K562 (cell line): ENCODE measurements at regions not wholly inside any gene's neighbourhood (a gene's known extent, or its start where the extent isn't known, plus 50 kb on each side); places are given as distances from the start of the nearest gene placed in this dataset.

ENCODE experiments used
- ATAC-seq: fragments of 200-7000 bp; cut with Tn5 transposase; 3 replicates; pipeline ENCODE4 v1.9.1; 2020; ENCODE audit warnings: moderate library complexity
- BruUV-seq: library from RNA; stranded (reverse); fragments of 400-500 nt; replicated peaks from 2 replicates; lab custom pipeline; 2021; lab: Mats Ljungman, UMichigan
- CTCF ChIA-PET: fragments of 300-600 bp; formaldehyde crosslinking; extraction: SDS; loops from one replicate; lab custom pipeline; 2021; ENCODE audit warnings: low intra/inter-chr PET ratio; lab: Yijun Ruan, JAX
- POLR2A ChIA-PET: fragments of 300-600, 350-650 bp; sonication (Branson Sonifier 250); formaldehyde crosslinking; extraction: SDS; loops from one replicate; lab custom pipeline; 2021; ENCODE audit warnings: antibody characterized with exemption, inconsistent platforms; lab: Yijun Ruan, JAX
- DNase-seq, 4 experiments: peaks; one replicate each; pipeline versions ENCODE4 v3.0.0 to v3.0.0-alpha.2; 2011 to 2018; ENCODE audit warnings: low spot score in 3 of 4, mixed read lengths in 3 of 4; ENCODE audit errors: extremely low read depth in 1 of 4
- FAIRE-seq: peaks from 2 replicates; lab custom pipeline; 2011; peaks lifted over from hg19 to GRCh38; lab: Jason Lieb, UNC
- H2AFZ ChIP-seq: 2 replicates; pipeline ENCODE4 v1.6.0; 2011; ENCODE audit warnings: low read depth, low read length, control low read depth, inconsistent platforms
- H3K27ac ChIP-seq: fragments of 200-600 bp; 3 replicates; pipeline ENCODE4 v1.8.0; 2011; ENCODE audit warnings: low read depth, mild to moderate bottlenecking, control low read depth, inconsistent platforms, low read length, moderate library complexity, mixed read lengths; ENCODE audit errors: extremely low read depth
- H3K27me3 ChIP-seq, 2 experiments: fragments of 300-600 bp in 1 of 2; 2 replicates in 1 of 2; 3 replicates in 1 of 2; pipeline versions ENCODE4 v1.6.0 to v1.8.0; 2011; ENCODE audit warnings: inconsistent platforms in 2 of 2, low read length in 2 of 2, mild to moderate bottlenecking in 1 of 2, mixed read lengths in 1 of 2, moderate library complexity in 1 of 2; ENCODE audit not compliant: control insufficient read depth in 2 of 2, insufficient read depth in 2 of 2
- H3K36me3 ChIP-seq: fragments of 300-600 bp; 3 replicates; pipeline ENCODE4 v1.8.0; 2011; ENCODE audit warnings: mild to moderate bottlenecking, low read length, inconsistent platforms; ENCODE audit not compliant: control insufficient read depth, insufficient read depth
- H3K4me1 ChIP-seq, 2 experiments: fragments of 200-600 bp in 1 of 2; replicated peaks in 1 of 2; 2 replicates in 1 of 2; 3 replicates in 1 of 2; pipeline versions ENCODE4 v1.5.1 to v1.8.0; 2011; ENCODE audit warnings: inconsistent platforms in 2 of 2, low read length in 2 of 2, mild to moderate bottlenecking in 1 of 2, mixed read lengths in 1 of 2, moderate library complexity in 1 of 2; ENCODE audit not compliant: control insufficient read depth in 2 of 2, insufficient read depth in 2 of 2
- H3K4me2 ChIP-seq: 2 replicates; pipeline ENCODE4 v1.6.1; 2011; ENCODE audit warnings: low read length, control low read depth, inconsistent platforms, mixed read lengths; ENCODE audit not compliant: insufficient read depth
- H3K4me3 ChIP-seq: fragments of 200-600 bp; sonication (generic), shearing (Covaris generic); 2 replicates; pipeline ENCODE4 v1.5.1; 2016; ENCODE audit warnings: control low read depth, inconsistent platforms
- H3K79me2 ChIP-seq: fragments of 200-600 bp; 3 replicates; pipeline ENCODE4 v1.8.0; 2011; ENCODE audit warnings: low read length, inconsistent platforms; ENCODE audit not compliant: control insufficient read depth, insufficient read depth
- H3K9ac ChIP-seq, 2 experiments: 2 replicates each; pipeline versions ENCODE4 v1.6.0 to v1.6.1; 2011; ENCODE audit warnings: low read depth in 2 of 2, low read length in 2 of 2, control low read depth in 1 of 2, inconsistent platforms in 1 of 2, mild to moderate bottlenecking in 1 of 2, mixed read lengths in 1 of 2; ENCODE audit not compliant: insufficient read depth in 1 of 2
- H3K9me1 ChIP-seq: one replicate; pipeline ENCODE4 v1.6.0; 2011; ENCODE audit warnings: inconsistent platforms, mild to moderate bottlenecking, low read length, moderate library complexity; ENCODE audit not compliant: control insufficient read depth, insufficient read depth
- H3K9me3 ChIP-seq: replicated peaks from 2 replicates; pipeline ENCODE4 v1.5.1; 2011; ENCODE audit warnings: low read depth, low read length, inconsistent platforms; ENCODE audit not compliant: control insufficient read depth, insufficient read depth
- H4K20me1 ChIP-seq: replicated peaks from 2 replicates; pipeline ENCODE4 v1.6.1; 2011; ENCODE audit warnings: low read length, inconsistent platforms, mixed read lengths; ENCODE audit not compliant: control insufficient read depth, insufficient read depth
- CBX3 ChIP-seq, 2 experiments: IDR thresholded peaks; 1 replicate in 1 of 2; 2 replicates in 1 of 2; pipeline ENCODE4 v1.6.1; 2012; ENCODE audit warnings: inconsistent platforms in 2 of 2, low read length in 2 of 2, borderline replicate concordance in 1 of 2, control low read depth in 1 of 2
- HDGF ChIP-seq: fragments of 450-650 bp; IDR thresholded peaks from 2 replicates; pipeline ENCODE4 v1.6.1; 2016
- KAT8 ChIP-seq: fragments of 450-650 bp; IDR thresholded peaks from 2 replicates; pipeline ENCODE4 v1.6.1; 2016; ENCODE audit warnings: low read depth, mild to moderate bottlenecking
- MCM3 ChIP-seq: fragments of 450-650 bp; IDR thresholded peaks from 2 replicates; pipeline ENCODE4 v1.6.1; 2016
- NCOA4 ChIP-seq: fragments of 450-650 bp; IDR thresholded peaks from 2 replicates; pipeline ENCODE4 v1.6.1; 2018; ENCODE audit warnings: mild to moderate bottlenecking; ENCODE audit not compliant: partially characterized antibody
- RAD21 ChIP-seq, 2 experiments: fragments of 250-450 bp in 1 of 2; fragments of 450-650 bp in 1 of 2; sonication (Bioruptor Pico) in 1 of 2; formaldehyde crosslinking in 1 of 2; IDR thresholded peaks in 1 of 2; conservative IDR thresholded peaks in 1 of 2; 2 replicates each; pipeline versions ENCODE4 v1.4.0 to v1.8.0; 2020 to 2022; ENCODE audit warnings: mild to moderate bottlenecking in 2 of 2, moderate library complexity in 1 of 2
- RBM17 ChIP-seq: fragments of 200-400 bp; formaldehyde crosslinking; IDR thresholded peaks from 2 replicates; pipeline ENCODE4 v1.6.1; 2017; ENCODE audit warnings: low read depth, mild to moderate bottlenecking, low read length, borderline replicate concordance
- TBL1XR1 ChIP-seq, 2 experiments: IDR thresholded peaks; 2 replicates each; pipeline ENCODE4 v1.6.1; 2012; ENCODE audit warnings: improper control_type of control experiment in 2 of 2, low read length in 2 of 2, mild to moderate bottlenecking in 1 of 2
- ZNF224 ChIP-seq: sonication (generic); formaldehyde crosslinking; IDR thresholded peaks from 2 replicates; pipeline ENCODE4 v1.8.0; 2022; ENCODE audit warnings: mild to moderate bottlenecking, missing genetic modification reagents
- ZNF311 ChIP-seq: fragments of 250-450 bp; sonication (Bioruptor Pico); IDR thresholded peaks from 2 replicates; pipeline ENCODE4 v1.4.0; 2020; ENCODE audit warnings: mild to moderate bottlenecking, moderate library complexity
- ZNF583 ChIP-seq: fragments of 250-450 bp; sonication (Bioruptor Pico); IDR thresholded peaks from 2 replicates; pipeline ENCODE4 v1.4.0; 2020
- WGBS: fragments of 100-300 bp; shearing (Covaris generic); methylation state at CpG from one replicate; pipeline ENCODE4 v1.1.6; 2016; ENCODE audit warnings: low coverage, mixed read lengths; ENCODE audit not compliant: insufficient coverage; ENCODE audit errors: missing lambda C conversion rate; 5-methylcytosine and 5-hydroxymethylcytosine counted together
- in situ Hi-C: fragments of 300-500 bp; cut with MboI; formaldehyde crosslinking; loops from 4 replicates; pipeline ENCODE4 v1.15.0; 2018; ENCODE audit warnings: inconsistent platforms, mixed read lengths
- intact Hi-C: fragments of 100-400 bp; cut with micrococcal nuclease; formaldehyde crosslinking; loops from 2 replicates; pipeline ENCODE4 v1.14.2; 2022

DNA sequence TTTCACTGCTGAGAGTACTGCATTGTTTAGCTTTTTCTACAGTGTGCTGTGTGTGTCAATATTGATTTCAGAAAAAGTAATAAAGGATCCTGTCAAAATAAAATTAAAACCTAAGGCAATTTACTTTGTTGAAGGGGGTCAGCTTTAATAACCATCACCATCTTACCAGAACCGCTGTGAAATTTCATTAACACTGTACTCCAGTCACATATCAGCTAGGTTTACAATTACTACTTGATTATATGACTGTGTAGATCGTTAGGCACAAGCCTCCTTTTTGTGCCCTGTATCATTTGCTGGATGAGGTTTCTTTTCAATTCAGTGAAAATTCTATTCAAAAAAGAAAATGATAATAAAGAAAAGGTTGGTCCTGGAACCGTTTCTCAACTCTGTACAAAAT, 917.2 kb downstream of the CENPC start:
- in situ Hi-C loops (no loop called here), intact Hi-C loops (no loop called here)
- no peak for FAIRE-seq
- no peak overlapping the region for H3K9ac ChIP-seq
- no peak for TF ChIP-seq ZNF583 (CRISPR knock-in tag)
- no peak for TF ChIP-seq RBM17
- TF ChIP-seq KAT8, result no peak
- TF ChIP-seq ZNF311 (CRISPR knock-in tag), result no peak
- no peak for TF ChIP-seq MCM3
- TF ChIP-seq ZNF224 (CRISPR knock-in tag), result no peak
- TF ChIP-seq HDGF, result no peak
- TF ChIP-seq RAD21 (CRISPR knock-in tag; conservative IDR thresholded peaks at IDR 0.05 in 1 of 2, IDR thresholded peaks at IDR 0.05 in 1 of 2), result no peak
- no peak for TF ChIP-seq NCOA4
- TF ChIP-seq TBL1XR1 (IDR thresholded peaks at IDR 0.05; ENCODE audit: low read length in 2 of 2), result no peak
- TF ChIP-seq CBX3 (IDR thresholded peaks at IDR 0.05; ENCODE audit: borderline replicate concordance in 1 of 2, low read length in 2 of 2), result no peak
- no peaks in the 10 kb centered on the region for H3K79me2 ChIP-seq
- no peaks in the 10 kb centered on the region for H4K20me1 ChIP-seq
- H3K4me1 ChIP-seq, result no peaks in the 10 kb centered on the region
- POLR2A ChIA-PET, result no interaction called here
- no TSS peak for BruUV-seq
- H3K4me2 ChIP-seq, result no peak overlapping the region
- H3K27ac ChIP-seq, result no peak overlapping the region
- WGBS, result 2% methylated on average over 3 of the region's 3 CpGs
- H3K9me1 ChIP-seq, result no peaks in the 10 kb centered on the region
- H3K27me3 ChIP-seq, result no peaks in the 10 kb centered on the region
- H3K4me3 ChIP-seq, result no peak overlapping the region
- no peak for DNase-seq
- CTCF ChIA-PET, result no interaction called here
- ATAC-seq, result no peak
- no peaks in the 10 kb centered on the region; the same call in 1 of the 2 replicates for H3K9me3 ChIP-seq
- H2AFZ ChIP-seq, result no peak overlapping the region
- H3K36me3 ChIP-seq, result no peaks in the 10 kb centered on the region
